SK-N-MC (cell line): ENCODE measurements at regions not wholly inside any gene's neighbourhood (a gene's known extent, or its start where the extent isn't known, plus 50 kb on each side); places are given as distances from the start of the nearest gene placed in this dataset.
"Not testable (repeated sequence)": the region's sequence is repeated elsewhere in the genome, so short reads cannot be mapped to it uniquely, and the experiment has no call there.

ENCODE experiments used
- EZH2 ChIP-seq: fragments of 200-600 bp; sonication (generic); IDR thresholded peaks from one replicate; pipeline ENCODE4 v1.6.1; 2017; ENCODE audit warnings: antibody characterized with exemption
- FOXP2 ChIP-seq: optimal IDR thresholded peaks from 2 replicates; pipeline ENCODE3; 2011; ENCODE audit warnings: mild to moderate bottlenecking, moderate library complexity; ENCODE audit not compliant: insufficient read depth; ENCODE audit errors: extremely low read length, control extremely low read depth
- POLR2AphosphoS5 ChIP-seq: IDR thresholded peaks from 2 replicates; pipeline ENCODE4 v1.6.1; 2012; ENCODE audit warnings: mild to moderate bottlenecking, low read depth, low read length, borderline replicate concordance

GRCh38 chr6:68120954-68121353 lies 514.1 kb upstream of the ADGRB3 start:
- not testable (repeated sequence) for TF ChIP-seq POLR2AphosphoS5, EZH2, FOXP2
